B cell (primary cell): ENCODE measurements at regions not wholly inside any gene's neighbourhood (a gene's known extent, or its start where the extent isn't known, plus 50 kb on each side); places are given as distances from the start of the nearest gene placed in this dataset.
"Not testable (repeated sequence)": the region's sequence is repeated elsewhere in the genome, so short reads cannot be mapped to it uniquely, and the experiment has no call there.

Source experiments
- EZH2 ChIP-seq: IDR thresholded peaks from 2 replicates; pipeline ENCODE4 v1.6.1; 2012; ENCODE audit warnings: borderline replicate concordance, low read depth, mild to moderate bottlenecking, moderate library complexity, low read length; ENCODE audit not compliant: insufficient read depth, poor library complexity, severe bottlenecking
- TF ChIP-seq, protein P1 (sequence below): fragments of 200-600 bp; IDR thresholded peaks from one replicate; pipeline ENCODE4 v1.8.0; 2022; ENCODE audit warnings: antibody characterized with exemption, mild to moderate bottlenecking

DNA sequence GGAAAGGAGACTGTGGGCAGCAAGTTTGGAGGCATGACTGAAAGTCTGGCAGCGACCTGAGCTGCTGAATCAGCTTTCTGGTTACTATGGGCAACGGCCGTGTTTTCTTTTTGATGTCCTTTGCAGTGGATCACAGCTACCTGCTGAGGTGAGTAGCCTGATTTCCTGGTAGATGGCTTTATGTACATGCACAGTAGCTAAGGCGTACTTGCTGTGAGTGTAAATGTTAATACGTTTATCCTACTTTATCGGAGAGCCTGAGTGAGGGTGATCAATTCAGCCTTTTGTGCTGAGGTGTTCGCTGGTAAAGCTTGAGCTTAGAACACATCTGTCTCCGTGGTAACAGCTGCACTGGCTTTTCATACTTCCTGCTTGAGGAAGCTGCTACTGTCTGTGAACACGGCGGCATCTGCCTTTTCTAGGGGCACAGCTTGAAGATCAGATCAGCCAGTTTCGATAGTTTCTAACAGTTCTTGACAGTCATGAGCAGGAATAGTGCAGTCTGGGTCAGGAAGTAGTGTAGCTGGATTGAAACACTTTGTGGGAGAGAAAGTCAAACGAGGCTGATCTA is 129.6 kb downstream of the ART5 start:
- TF ChIP-seq EZH2: not testable (repeated sequence)
- TF ChIP-seq, protein P1, sequence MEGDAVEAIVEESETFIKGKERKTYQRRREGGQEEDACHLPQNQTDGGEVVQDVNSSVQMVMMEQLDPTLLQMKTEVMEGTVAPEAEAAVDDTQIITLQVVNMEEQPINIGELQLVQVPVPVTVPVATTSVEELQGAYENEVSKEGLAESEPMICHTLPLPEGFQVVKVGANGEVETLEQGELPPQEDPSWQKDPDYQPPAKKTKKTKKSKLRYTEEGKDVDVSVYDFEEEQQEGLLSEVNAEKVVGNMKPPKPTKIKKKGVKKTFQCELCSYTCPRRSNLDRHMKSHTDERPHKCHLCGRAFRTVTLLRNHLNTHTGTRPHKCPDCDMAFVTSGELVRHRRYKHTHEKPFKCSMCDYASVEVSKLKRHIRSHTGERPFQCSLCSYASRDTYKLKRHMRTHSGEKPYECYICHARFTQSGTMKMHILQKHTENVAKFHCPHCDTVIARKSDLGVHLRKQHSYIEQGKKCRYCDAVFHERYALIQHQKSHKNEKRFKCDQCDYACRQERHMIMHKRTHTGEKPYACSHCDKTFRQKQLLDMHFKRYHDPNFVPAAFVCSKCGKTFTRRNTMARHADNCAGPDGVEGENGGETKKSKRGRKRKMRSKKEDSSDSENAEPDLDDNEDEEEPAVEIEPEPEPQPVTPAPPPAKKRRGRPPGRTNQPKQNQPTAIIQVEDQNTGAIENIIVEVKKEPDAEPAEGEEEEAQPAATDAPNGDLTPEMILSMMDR: not testable (repeated sequence)
